GM18861 (cell line): ENCODE measurements at regions not wholly inside any gene's neighbourhood (a gene's known extent, or its start where the extent isn't known, plus 50 kb on each side); places are given as distances from the start of the nearest gene placed in this dataset.

Experiments
- ATAC-seq: cut with Tn5 transposase; IDR thresholded peaks from one replicate; pipeline ENCODE4 v1.9.1; 2021; ENCODE audit not compliant: unreplicated experiment

DNA sequence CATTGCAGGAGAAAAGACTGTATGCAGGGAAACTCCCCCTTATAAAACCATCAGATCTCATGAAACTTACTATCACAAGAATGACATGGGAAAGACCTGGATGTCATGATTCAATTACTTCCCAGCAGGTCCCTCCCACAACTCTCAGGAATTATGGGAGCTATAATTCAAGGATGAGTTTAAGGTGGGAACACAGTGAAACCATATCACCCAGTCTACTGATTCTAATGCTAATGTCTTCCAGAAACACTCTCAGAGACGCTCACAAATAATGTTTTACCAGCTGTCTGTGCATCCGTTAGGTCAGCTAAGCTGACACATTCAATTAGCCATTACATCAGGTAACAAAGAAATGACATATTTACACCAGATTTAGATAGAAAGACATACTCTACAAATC, 637.9 kb downstream of the NLGN4Y start:
- no peak for ATAC-seq

GRCh38 chrY:15179890-15180289, 655.6 kb downstream of the NLGN4Y start:
- no peak for ATAC-seq

DNA sequence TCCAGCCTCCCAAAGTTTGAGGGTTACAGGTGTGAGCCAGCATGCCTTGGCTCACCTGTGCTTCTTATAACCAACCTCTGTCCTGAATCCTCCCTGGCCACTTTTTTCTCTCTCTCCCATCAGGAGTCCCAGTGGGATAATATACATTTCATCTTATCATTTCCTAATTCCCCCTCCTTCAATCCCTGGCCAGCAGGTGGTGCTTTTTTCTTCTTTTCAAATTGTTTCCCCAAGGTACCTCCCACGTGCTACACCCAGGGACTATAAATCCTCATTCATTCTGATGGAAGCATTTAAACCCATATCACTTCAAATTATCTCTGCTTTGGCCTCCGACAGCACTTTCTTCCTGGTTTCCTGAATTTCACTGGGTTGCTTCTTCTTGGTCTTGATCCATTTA, 704.7 kb downstream of the NLGN4Y start:
- ATAC-seq, result no peak

GRCh38 chrY:15239596-15240132, 715.3 kb downstream of the NLGN4Y start:
- no peak for ATAC-seq

DNA sequence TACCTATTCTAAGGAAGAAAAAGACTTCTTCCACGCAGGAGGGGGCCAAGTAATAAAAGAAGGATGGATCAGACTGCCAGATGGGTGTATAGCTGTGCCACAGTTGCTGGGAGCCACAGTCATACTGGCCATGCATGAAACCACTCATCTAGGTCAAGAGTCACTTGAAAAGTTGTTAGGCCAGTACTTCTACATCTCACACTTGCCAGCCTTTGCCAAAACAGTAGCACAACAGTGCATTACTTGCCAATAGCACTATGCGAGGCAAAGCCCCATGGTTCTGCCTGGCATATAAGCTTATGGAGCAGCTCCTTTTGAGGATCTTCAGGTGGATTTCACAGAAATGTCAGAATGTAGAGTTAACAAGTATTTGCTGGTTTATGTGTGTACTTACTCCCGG, 735.0 kb downstream of the NLGN4Y start:
- no peak for ATAC-seq

DNA sequence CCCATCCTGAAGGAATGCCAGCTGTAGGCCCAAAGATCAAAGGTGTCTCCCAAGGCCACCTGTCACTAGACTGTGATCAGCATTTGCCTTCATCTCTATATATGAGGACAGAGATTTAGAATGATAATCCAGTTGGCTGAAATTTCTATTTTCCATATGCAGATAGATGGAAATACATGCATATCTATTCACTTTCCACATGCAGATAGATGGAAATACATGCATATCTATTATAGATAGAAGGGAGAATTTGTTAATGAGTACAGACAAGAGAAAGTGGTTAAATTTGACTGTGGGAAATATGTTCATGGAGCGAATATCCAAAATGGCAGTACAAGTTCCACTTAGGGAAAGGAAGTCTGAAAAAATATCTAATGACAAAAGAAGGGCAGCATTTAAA, 762.2 kb downstream of the NLGN4Y start:
- ATAC-seq, result no peak

DNA sequence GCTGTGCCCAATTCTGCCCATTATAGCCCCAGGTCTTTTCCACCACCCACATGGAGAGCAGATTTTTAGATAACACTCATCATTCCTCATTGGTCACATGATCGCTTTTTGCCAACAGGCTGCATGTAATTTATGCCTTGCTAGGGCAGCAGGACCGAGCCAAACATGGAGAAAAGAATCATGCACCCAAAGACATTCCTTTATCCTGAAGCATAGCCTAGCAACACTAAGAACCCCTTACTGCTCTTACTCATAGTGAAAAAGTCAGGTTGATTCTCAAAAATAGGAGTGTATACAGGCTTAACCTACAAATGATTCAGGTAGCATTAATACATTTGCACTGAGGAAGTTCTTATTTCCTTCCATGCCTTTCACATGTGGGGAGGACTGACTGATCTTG, 765.5 kb downstream of the NLGN4Y start:
- ATAC-seq, result no peak

GRCh38 chrY:15292881-15293280, 768.6 kb downstream of the NLGN4Y start:
- ATAC-seq, result no peak

- no peak for ATAC-seq
These were observed 777.5 kb downstream of the NLGN4Y start for GRCh38 chrY:15301879-15302278.

GRCh38 chrY:15312166-15312565, 787.8 kb downstream of the NLGN4Y start:
- no peak for ATAC-seq

DNA sequence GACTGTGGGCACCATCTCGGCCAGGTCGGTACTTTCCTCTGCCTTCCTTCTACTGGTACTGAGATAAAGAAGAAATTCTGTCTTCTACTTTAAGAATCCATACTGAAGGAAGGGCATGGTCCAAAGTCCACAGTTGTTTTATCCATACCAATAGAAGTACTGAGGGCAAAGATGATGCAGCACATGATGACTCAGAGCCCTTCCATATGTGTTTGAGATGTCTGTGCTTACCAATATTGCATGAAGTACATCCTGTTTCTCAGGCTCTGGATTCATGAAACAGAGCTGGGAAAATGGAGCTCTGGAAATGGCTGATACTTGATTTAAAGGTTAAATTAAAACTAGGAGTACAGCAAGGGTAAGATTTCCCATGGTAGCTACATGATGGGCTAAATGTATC, 799.9 kb downstream of the NLGN4Y start:
- ATAC-seq, result no peak

GRCh38 chrY:15325201-15325600, 800.9 kb downstream of the NLGN4Y start:
- no peak for ATAC-seq

DNA sequence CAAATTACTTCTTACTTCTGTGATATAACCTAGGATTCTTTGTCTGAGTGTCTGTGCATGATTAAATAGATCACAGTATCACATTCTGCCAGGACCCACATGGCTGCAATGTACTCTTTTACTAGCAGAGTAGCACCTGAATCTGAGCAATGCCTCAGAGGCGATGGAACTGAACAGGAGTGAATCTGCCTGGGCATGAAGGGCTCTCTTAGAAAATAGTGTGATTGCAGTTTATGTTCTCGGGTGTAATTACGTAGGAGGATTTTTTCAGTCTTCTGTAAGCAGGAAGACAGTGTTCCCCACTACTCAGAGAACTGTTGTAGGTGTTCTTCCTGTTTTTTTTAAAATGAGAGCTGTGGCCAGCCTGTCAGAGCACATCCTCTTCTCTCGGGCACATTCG, 802.3 kb downstream of the NLGN4Y start:
- no peak for ATAC-seq

- ATAC-seq, result no peak
These were observed 804.5 kb downstream of the NLGN4Y start for GRCh38 chrY:15328848-15329247.

DNA sequence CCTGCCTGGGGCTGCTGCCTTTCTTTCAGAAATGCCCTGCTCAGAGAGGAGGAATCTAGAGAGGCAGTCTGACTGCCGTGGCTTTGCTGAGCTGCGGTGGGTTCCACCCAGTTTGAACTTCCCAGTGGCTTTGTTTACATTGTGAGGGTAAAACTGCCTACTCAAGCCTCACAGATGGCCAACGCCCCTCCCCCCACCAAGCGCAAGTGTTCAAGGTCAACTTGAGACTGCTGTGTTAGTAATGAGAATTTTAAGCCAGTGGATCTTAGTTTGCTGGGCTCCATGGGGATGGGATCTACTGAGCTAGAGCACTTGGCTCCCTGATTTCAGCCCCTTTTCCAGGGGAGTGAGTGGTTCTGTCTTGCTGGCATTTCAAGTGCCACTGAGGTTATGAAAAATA, 819.2 kb downstream of the NLGN4Y start:
- ATAC-seq, result no peak

- no peak for ATAC-seq
These were observed 821.3 kb downstream of the NLGN4Y start for GRCh38 chrY:15345471-15346155.

DNA sequence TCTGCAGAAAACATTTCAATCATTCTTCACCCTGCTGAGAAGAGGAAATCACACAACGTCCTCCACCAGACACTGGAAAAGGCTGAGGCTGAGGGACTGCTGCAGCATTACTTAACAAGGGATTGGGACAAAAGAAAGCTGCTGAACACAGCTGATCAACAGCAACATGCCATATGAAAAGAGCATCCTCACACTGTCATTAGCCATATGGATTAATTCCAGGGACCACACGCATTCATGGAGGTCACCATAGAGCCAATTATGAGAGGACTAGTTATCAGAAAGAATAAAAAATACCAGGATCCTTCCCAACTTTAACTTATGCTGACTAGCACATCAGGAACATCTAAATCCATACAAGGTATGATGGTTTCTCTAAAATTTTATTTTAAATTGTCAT, 825.0 kb downstream of the NLGN4Y start:
- no peak for ATAC-seq

GRCh38 chrY:15355321-15355720, 831.0 kb downstream of the NLGN4Y start:
- peak; percentile 63 for ATAC-seq

GRCh38 chrY:15360471-15360870, 836.1 kb downstream of the NLGN4Y start:
- no peak for ATAC-seq

DNA sequence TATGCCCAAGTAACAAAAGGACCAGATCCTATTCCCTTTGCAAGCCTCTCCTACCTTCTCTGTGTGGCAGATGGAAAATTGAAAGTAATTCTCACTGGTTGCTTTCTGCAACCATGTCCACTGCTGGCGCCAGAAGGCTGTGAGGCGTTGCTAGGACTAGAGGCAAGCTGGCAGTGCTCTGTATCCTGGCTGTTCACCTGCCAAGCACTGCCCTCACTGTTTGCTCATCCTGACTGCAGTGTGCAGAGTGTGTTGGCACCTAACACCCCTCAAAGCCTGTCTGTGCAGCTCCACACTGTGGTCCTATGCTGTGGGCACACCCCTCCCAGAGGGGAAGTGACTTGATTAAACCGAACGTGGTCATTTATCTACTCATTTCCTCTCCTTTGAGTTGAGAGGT, 840.7 kb downstream of the NLGN4Y start:
- ATAC-seq, result no peak

- no peak for ATAC-seq
These were observed 844.5 kb downstream of the NLGN4Y start for GRCh38 chrY:15368786-15369185.

- ATAC-seq, result no peak
These were observed 860.8 kb downstream of the NLGN4Y start for GRCh38 chrY:15385178-15385577.
